AG20443 (cell line): ENCODE measurements at regions not wholly inside any gene's neighbourhood (a gene's known extent, or its start where the extent isn't known, plus 50 kb on each side); places are given as distances from the start of the nearest gene placed in this dataset.

Source experiments
- DNase-seq: peaks from one replicate; pipeline ENCODE4 v3.0.0; 2012; ENCODE audit warnings: low spot score, mixed read lengths

DNA sequence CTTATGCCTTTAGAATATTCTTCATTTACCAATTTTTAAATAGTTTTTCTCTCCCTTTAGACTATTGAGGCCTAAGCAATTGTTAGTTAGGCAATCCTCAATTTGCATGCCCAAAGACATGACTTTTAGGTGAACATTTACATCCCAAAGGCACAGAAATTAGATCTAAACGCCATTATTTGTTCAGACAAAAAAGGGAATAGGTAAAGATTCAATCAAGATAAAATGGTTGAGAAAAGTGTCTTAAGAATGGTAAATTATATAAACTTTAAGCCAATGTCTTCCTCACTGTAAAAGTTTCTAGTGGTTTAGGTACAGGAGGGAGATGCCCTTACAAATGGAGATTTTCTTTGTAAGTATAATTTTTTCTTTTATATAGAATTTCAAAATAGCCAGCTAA is 50.2 kb upstream of the MME start:
- no peak for DNase-seq

DNA sequence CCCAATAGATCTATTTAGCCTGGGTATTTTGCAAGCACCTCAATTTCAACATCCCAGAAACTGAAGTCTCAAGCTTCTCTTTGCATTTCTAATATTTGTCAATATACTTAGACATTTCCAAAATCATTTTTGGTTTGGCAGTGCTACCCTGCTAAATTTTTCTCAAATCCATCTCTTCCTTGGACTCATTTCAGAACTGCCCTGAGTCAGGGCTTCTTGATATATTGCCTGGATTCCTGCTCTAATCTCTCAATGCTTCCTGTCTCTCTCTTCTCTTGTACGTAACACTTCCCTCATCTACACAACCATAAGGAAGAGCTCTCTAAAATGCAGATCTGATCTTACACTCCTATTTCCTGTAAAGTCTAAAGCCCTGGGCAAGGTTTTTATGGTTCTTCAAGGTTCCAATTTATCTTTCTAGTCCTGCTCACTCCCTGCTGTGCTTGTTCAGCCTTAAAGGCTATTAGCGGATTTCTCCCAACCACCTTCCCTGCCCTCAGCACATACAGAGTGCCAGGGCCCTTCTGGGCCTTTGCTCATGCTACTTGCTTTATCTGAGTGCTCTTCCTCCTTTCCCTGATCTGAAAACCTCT is 53.0 kb upstream of the MME start:
- DNase-seq: peak; percentile 22

DNA sequence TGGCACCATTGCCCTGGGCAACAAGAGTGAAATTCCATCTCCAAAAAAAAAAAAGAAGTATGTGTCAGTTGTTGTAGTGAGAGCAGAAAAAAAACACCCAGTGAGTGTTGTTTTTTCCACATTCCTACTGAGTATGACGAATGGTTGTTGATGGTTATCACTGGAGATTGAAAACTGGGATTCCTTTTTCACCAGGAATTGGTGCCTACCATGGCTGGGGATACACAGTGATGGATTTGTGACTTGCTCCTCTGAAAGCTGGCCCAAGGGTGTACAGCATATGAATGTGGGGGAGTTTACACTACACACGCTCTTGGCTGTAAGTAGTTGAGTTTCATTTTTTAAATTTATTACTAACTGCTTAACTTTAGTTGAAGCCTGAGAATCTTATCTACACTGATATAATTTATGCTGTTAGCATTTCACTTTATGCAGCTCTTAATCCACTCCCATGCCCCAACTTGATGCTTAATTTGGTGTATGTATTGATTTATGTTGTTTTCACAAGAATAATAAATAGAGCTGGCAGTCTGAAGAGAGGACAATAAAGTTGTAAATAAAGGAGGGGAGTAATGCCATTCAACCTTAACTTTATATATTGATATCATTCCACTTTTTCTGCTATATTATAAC is 56.0 kb upstream of the MME start:
- DNase-seq: peak; percentile 12

DNA sequence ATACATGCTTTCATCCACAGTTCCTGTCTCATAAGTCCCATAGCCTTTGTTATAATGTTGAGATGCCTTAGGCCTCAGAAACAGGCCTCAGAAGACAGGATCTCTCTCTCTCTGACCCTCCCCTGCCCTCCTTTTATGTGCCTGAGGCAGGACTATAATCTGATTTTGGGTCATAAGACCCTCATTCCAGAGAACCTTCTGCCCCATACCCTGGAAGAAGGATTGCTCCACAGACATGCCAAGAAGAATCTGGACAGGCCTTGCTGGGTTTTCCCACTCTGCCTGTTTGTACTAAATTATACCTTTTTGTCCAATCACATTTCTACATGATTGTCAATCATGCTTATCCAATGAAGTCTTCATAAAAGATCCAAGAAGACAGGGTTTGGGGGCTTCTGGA is 57.2 kb upstream of the MME start:
- no peak for DNase-seq

DNA sequence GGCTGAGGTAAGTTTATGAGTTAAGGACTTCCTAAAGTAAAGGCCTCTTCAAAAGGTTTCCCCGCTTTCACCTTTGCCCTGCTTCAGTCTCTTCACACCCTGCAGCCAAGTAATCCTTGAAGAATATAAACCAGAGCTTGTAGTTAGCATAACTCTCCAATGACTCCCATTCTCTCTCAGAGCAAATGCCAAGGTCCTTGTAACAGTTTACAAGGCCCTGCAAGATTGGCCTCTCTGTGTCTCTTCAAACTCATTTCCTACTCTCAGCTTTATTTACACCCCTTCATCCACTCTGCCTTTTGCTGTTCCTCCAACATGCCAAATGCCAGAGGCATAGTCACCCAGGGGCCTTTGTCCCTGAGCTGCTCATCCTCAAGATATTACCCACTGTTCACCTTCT is 60.5 kb upstream of the MME start:
- peak; percentile 13 for DNase-seq

DNA sequence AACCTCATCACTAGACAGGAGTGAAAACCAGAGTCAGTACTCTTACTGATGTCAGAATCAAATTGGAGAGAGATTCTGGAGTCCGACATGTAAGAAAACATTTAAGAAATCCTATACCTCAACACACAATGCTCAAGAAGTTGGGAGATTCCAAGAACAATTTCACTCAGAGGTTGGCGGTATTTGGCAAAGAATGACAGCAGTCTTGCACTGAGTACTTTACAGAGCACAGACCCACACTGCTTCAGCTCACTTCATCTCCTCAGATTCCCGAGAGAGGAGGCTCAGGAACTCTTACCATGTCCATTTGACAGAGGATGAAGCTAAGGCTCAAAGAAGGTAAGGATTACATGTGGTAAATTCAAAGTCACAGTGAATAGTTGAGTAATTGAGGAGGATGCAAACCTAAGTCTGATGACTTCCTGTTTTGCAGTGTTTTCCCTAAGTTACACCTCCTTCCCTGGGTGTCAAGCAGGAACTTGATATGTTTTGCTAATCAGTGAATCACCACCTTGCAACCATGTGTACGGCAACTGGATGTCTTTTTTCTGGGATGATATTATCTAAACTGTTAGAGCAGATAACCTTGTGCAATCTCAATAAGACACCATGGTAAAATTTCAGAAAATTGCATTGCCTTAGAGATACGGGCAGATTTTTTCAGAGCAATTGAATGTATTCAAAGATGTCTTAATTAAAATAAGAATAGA is 61.3 kb upstream of the MME start:
- DNase-seq: no peak

DNA sequence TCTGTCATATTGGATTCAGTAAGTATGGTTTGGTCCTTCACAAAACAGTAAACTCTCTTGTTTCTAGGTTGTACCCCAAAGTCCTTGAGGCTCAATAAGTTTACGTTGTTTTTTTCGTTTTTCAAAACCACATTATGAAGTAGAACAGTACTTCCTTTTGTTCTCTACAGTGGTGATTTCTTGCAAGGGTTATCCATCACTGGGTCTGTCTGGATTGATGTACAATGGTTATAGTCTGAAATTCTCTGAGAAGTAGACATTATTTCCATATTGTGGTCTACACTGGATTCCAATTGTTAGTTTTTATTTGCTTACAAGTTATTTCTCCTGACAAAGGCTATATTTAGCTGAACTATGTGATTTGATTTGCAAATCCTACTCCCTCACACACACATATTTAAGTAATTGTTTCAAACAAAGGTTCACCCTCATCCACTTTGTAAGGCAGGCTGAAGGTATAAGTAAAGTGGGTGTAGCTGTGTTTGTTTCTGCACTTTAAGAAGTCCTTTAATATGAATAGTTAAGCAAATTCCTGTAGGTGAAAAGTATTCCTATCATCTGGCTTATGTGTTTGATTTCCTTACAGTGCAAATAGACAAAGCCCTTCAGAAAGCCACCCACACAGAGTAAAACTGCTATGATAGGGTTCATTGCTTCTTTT is 64.2 kb upstream of the MME start:
- no peak for DNase-seq

DNA sequence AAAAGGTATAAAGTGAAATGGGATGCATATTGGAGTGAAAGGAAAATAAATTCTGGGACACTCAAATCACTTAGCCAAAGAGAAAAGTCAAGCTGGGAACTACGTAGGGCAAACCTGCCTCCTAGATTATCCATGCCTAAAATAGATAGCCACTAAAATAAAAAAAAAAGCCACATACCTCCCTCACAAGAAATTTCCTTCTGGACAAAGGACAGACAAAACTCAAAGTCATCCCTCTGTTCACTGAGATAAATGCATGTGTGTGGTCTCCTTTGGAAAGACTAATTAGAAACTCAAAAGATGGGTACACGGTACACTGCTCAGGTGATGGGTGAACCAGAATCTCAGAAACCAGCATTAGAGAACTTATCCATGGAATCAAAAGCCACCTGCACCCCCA is 65.2 kb upstream of the MME start:
- DNase-seq: no peak

DNA sequence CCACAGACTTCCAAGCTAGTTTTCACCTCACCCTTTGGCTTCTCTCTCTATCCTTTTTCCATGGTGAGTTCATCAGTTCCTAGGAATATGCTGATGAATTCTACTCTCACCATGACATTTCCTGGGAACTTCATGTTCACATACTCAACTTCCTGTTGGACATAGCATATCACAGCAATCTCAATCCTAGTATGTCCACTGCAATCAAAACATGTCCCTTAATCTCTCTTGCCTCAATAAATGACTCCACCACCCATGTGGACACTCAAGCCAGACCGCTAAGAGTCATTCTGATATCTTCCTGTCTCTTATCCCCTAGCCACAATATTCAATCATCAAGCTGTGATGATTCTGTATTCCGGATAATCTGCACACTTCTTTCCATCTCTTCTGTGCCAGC is 66.7 kb upstream of the MME start:
- DNase-seq: no peak

DNA sequence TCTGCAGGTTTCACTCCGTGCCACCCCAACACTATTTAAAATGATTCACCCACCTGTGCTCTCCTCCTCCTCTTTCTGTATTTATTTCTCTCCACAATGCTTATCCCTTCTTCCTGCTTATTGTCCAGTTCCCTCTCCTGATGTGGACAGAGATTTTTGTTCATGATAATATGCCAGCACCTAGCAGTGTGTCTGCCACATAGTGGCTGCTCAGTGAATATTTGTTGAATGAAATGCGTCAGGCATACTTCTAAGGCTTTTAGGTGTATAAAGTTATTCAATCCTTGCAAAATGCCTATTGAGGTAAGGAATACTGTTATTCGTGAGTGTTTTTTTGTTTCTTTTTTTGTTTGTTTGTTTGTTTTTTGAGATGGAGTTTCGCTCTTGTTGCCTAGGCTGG is 67.5 kb upstream of the MME start:
- DNase-seq: no peak

DNA sequence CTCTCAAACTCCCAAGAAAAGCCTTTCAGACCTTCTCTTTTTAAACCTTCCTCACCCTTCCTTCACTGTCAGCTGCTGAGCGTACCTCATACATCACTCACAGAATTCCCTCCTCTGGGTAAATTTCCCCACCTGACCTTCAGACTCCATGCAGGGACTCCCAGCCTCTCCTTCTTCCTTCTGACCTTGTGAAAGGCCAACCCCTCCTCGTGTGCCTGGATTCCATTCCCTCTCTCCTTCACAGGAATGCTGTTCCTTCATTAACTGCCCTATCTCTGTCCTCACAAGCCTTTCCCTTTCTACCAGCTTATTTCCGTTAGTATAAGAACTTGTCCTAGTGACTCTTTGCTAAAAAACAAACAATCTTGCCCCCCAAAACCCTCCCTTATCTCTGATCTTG is 69.7 kb upstream of the MME start:
- DNase-seq: no peak

DNA sequence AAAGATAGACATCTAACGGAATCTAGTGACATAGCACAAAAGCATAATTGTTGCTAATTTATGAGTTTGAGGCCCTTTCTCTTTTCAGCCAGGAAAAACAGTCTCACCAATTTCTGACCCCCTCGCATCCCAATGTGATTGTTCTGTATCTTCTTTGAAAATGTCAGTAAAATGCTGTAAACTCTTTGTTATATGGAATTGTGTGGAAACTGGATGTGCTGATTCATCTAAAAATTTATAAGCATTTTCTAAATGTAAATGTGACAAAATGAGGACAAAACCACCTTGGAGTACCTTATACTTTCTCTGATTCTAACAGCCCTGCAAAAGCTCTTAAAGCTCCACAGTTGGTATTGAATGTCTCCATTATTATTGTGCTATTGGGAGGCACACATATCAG is 70.9 kb upstream of the MME start:
- no peak for DNase-seq

DNA sequence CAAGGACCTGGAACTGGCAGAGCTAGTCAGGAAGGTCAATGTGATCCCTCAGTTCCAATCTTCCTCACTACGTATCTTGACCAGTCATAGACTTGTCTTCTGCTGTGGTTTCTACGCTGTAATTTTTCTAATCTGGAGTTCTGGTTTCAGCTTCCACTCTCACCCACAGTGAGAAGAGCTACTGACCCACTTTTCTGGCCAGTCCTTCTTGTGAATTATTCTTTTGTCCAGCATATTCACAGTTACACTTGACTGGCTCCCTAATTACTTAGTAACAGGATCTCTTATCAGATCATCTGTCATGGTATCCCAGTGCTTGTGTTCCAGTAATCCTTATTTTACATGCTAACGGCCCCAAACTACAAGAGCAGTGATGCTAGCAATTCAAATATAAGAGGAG is 72.4 kb upstream of the MME start:
- DNase-seq: no peak

DNA sequence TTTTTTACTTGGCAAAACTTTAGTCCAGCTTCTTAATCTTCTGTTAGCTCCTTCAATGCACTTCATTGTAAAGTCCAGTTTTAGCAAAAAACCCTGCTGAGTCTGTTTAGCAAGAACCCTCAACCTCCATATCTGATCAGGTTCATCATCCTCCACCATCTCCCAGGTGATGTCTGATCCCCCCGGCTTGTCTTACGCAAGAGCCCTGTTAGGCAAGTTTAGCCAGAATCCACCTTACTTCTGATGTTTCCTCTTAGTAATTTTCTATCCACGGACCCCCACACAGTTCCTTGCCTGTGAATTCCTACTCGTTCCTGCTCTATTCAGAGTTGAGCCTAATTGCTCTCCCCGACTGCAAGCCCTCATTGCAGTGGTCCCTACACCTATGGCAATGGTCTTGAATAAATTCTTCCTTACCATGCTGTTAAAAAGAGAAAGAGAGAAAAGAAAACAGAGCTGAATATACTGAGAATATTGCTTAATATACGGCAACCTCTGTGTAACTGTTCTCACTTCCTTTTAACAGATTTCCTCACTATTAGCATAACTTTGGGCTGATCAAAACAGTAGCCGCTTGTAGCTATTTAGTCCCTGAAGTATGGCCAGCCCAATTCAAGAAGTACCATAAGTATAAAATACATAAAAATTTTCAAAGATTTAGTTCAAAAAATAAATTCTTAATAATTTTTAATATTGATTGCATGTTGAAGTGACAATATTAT is 78.7 kb upstream of the MME start:
- no peak for DNase-seq

DNA sequence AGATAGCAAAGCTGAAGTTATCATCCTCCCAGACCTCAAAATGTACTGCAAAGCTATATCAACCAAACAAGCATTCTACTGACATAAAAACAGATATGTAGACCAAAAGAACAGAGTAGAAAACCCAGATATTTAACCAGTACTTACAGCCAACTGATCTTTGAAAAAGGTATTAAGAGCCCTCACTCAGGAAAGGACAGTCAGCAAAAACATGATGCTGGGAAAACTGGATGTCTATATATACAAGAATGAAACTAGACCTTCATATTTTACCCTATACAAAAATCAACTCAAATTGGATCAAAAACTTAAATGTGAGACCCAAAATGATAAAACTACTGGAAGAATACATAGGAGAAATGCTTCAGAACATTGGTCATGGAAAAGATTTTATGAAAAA is 87.5 kb upstream of the MME start:
- DNase-seq: no peak

DNA sequence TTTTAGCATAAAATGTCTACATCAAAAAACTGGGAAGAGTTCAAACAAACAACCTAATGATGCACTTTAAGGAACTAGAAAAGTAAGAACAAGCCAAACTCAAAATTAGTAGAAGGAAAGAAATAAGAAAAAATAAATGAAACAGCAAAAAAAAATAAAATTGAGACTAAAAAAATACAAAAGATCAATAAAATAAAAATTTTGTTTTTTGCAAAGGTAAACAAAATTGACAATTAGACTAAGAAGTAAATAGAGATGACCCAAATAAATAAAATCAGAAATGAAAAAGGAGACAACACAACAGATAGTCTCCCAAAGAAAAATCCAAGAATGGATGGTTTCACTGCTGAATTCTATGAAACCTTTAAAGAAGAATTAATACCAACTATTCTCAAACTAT is 89.6 kb upstream of the MME start:
- no peak for DNase-seq

DNA sequence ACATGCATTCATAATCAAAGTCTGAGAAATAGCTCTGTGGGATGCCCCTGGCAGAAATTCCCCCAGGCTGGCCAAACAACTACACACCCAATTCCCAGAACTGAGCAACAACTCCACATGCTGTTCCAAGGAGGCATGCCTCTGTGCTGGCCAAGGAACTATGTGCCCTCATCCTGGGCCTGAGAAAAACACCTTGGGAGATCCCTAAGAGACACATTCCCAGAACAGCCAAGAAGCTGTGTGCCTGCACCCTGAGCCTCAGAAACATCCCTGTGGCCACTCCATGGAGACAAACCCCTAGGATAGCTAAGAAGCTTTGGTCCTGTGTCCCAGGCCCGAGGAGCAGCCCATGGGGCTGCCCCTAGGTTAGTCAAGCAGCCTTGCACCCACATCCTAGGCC is 92.3 kb upstream of the MME start:
- DNase-seq: no peak

DNA sequence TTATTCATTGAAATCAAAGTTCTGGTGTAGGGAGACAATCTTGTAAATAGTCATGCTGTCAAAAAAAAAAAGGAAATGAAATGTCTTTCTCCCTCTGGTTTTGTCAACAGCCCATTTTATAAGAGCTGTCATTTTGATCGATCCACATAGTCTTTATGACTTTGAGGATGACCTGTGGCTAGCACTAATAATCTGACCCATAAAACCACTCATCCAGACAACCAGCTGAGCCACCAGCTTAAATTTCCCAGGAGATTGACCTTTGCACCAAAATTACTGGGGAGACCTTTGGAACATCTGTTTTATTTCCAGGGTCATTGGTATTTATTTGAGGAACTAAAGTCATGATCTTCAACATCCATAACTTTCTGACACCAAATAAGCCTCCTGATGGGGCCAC is 98.5 kb upstream of the MME start:
- no peak for DNase-seq

DNA sequence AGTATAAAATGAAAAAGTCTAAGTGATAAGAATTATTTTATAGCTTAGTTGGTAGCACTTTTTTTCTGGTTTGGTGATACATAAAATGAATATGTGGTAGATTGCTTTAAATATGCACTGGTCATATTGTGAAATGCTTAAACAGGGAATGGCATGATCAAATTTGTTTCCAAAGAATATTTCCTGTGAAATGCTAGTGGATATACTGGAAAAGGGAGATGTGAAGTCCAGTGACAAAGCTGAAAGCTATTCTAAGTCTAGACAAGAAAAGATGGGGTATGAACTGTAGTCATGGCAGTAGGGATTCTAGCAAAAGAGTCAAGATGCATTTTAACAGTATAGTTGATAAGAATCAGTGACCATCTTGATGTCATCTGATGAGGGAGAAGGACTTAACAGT is 98.9 kb upstream of the MME start:
- no peak for DNase-seq

DNA sequence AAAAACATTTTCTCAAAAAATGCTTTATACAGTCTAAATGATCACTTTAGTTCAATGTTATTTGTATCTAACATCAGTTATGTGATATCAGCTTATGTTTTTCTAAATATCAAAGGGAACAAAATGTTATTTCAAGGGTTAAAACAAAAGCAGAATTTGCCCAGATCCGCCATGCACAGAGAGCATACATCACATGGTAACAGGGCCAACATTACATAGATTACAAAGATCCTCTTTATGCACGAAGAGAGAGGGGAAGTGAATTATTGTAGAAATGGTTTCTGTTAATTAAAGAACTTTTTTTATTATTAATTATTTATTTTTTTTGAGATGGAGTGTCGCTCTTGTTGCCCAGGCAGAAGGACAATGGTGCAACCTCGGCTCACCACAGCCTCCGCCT is 100.8 kb upstream of the MME start:
- no peak for DNase-seq

DNA sequence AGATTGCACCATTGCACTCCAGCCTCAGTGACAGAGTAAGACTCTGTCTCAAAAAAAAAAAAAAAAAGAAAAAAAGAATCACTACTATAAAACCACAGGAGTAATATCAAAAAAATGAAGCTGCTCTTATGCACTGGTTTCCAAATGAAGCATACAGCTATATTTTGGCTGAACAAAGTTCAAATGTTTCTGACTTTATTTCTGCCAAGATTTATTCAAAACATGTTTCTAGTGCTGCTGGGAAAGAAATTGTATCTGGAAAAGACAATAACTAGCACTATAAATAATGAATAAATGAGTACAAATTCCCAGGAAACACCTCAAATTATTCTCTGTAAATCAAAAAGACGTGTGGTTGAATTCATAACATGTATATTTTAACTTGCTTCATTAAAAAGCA is 102.5 kb upstream of the MME start:
- DNase-seq: no peak

DNA sequence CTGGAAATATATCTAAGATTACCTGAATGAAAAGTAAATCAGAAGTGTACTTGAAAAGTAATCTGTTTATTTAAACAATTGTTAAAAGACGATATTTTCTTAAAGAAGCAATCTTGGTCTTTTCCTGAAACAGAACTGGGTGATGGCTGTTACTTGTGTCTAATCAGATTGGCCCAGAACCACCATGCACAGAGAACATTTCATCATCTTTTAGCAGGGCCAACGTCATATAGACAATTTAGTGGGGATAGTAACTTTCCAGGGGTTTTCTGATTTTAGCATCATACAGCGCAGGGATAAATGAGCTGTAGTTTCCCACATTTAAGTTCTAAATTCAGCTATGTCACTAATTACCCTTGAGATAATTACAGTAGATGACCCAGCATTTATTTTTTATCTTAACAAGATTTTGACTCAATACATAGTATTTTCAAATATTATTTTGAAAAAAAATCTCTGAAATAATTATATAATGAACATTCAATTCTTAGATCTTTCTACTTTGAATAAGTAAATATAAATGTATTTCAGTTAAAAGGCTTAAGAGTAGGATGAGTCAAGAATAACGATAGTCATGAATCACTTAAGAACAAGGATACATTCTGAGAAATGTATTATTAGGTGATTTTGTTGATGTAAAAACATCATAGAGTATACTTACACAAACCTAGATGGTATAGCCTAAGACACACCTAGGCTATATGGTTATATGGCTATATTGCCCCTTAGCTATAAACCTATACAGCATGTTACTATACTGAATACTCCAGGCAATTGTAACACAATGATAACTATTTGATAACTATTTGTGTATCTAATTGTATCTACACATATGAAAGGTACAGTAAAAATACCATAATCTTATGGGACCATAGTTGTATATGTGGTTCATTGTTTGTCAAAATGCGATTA is 103.8 kb upstream of the MME start:
- DNase-seq: no peak
